ENCODE measurements at regions not wholly inside any gene's neighbourhood (a gene's known extent, or its start where the extent isn't known, plus 50 kb on each side); places are given as distances from the start of the nearest gene placed in this dataset.
"Not testable (repeated sequence)": the region's sequence is repeated elsewhere in the genome, so short reads cannot be mapped to it uniquely, and the experiment has no call there.

- no peak overlapping the region for H3K4me3 ChIP-seq (ENCODE audit: low read depth, low read length)
- H3K36me3 ChIP-seq (ENCODE audit: control insufficient read depth, insufficient read depth, low read length): no peaks in the 10 kb centered on the region
- H3K27me3 ChIP-seq (ENCODE audit: control insufficient read depth, insufficient read depth, low read length): no peaks in the 10 kb centered on the region
- 0 out of 2 replicates have a peak, but pooled peaks cover 4% of the 10 kb centered on the region for H3K4me1 ChIP-seq (ENCODE audit: control insufficient read depth, insufficient read depth, low read length)
- no peak overlapping the region for H3K9ac ChIP-seq (ENCODE audit: low read length)
- H3K9me3 ChIP-seq (ENCODE audit: control insufficient read depth, insufficient read depth, low read depth, low read length): no peaks in the 10 kb centered on the region
- H3K27ac ChIP-seq (ENCODE audit: low read depth, low read length): no peak overlapping the region
Measured at GRCh38 chr7:133165001-133165400, 83.1 kb upstream of the CHCHD3 start.

GRCh38 chr7:133165529-133165928, 83.6 kb upstream of the CHCHD3 start:
- Histone ChIP-seq H3K4me3 (ENCODE audit: low read depth, low read length) (no peak overlapping the region), H3K27ac (ENCODE audit: low read depth, low read length) (no peak overlapping the region), H3K27me3 (ENCODE audit: control insufficient read depth, insufficient read depth, low read length) (no peaks in the 10 kb centered on the region), H3K36me3 (ENCODE audit: control insufficient read depth, insufficient read depth, low read length) (no peaks in the 10 kb centered on the region), H3K9ac (ENCODE audit: low read length) (no peak overlapping the region), H3K4me1 (ENCODE audit: control insufficient read depth, insufficient read depth, low read length) (0 out of 2 replicates have a peak, but pooled peaks cover 4% of the 10 kb centered on the region), H3K9me3 (ENCODE audit: control insufficient read depth, insufficient read depth, low read depth, low read length) (no peaks in the 10 kb centered on the region)

- H3K27me3 ChIP-seq (ENCODE audit: control insufficient read depth, insufficient read depth, low read length): no peaks in the 10 kb centered on the region
- H3K9me3 ChIP-seq (ENCODE audit: control insufficient read depth, insufficient read depth, low read depth, low read length): no peaks in the 10 kb centered on the region
- H3K9ac ChIP-seq (ENCODE audit: low read length): no peak overlapping the region
- no peaks in the 10 kb centered on the region for H3K36me3 ChIP-seq (ENCODE audit: control insufficient read depth, insufficient read depth, low read length)
- no peak overlapping the region for H3K4me3 ChIP-seq (ENCODE audit: low read depth, low read length)
- 0 out of 2 replicates have a peak, but pooled peaks cover 4% of the 10 kb centered on the region for H3K4me1 ChIP-seq (ENCODE audit: control insufficient read depth, insufficient read depth, low read length)
- no peak overlapping the region for H3K27ac ChIP-seq (ENCODE audit: low read depth, low read length)
Measured at GRCh38 chr7:133167300-133167699, 85.4 kb upstream of the CHCHD3 start.

- H3K36me3 ChIP-seq (ENCODE audit: control insufficient read depth, insufficient read depth, low read length); H3K27ac ChIP-seq (ENCODE audit: low read depth, low read length); H3K9me3 ChIP-seq (ENCODE audit: control insufficient read depth, insufficient read depth, low read depth, low read length); H3K4me3 ChIP-seq (ENCODE audit: low read depth, low read length); H3K4me1 ChIP-seq (ENCODE audit: control insufficient read depth, insufficient read depth, low read length); H3K9ac ChIP-seq (ENCODE audit: low read length); H3K27me3 ChIP-seq (ENCODE audit: control insufficient read depth, insufficient read depth, low read length): not testable (repeated sequence)
Measured at GRCh38 chr7:133169167-133169822, 83.6 kb upstream of the EXOC4 start.

- H3K27ac ChIP-seq (ENCODE audit: low read depth, low read length); H3K36me3 ChIP-seq (ENCODE audit: control insufficient read depth, insufficient read depth, low read length); H3K4me1 ChIP-seq (ENCODE audit: control insufficient read depth, insufficient read depth, low read length); H3K4me3 ChIP-seq (ENCODE audit: low read depth, low read length); H3K27me3 ChIP-seq (ENCODE audit: control insufficient read depth, insufficient read depth, low read length); H3K9me3 ChIP-seq (ENCODE audit: control insufficient read depth, insufficient read depth, low read depth, low read length); H3K9ac ChIP-seq (ENCODE audit: low read length): not testable (repeated sequence)
Measured at GRCh38 chr7:133177476-133177875, 75.4 kb upstream of the EXOC4 start.

- H3K4me1 ChIP-seq (ENCODE audit: control insufficient read depth, insufficient read depth, low read length): no peaks in the 10 kb centered on the region
- no peak overlapping the region for H3K9ac ChIP-seq (ENCODE audit: low read length)
- no peaks in the 10 kb centered on the region for H3K36me3 ChIP-seq (ENCODE audit: control insufficient read depth, insufficient read depth, low read length)
- peaks cover 4% of the 10 kb centered on the region; the same call in 1 of the 2 replicates for H3K9me3 ChIP-seq (ENCODE audit: control insufficient read depth, insufficient read depth, low read depth, low read length)
- H3K4me3 ChIP-seq (ENCODE audit: low read depth, low read length): no peak overlapping the region
- H3K27ac ChIP-seq (ENCODE audit: low read depth, low read length): no peak overlapping the region
- H3K27me3 ChIP-seq (ENCODE audit: control insufficient read depth, insufficient read depth, low read length): no peaks in the 10 kb centered on the region
Measured at GRCh38 chr7:133180717-133181116, 72.2 kb upstream of the EXOC4 start.

GRCh38 chr7:133183042-133183794, 69.7 kb upstream of the EXOC4 start:
- Histone ChIP-seq H3K9ac (ENCODE audit: low read length) (no peak overlapping the region), H3K9me3 (ENCODE audit: control insufficient read depth, insufficient read depth, low read depth, low read length) (no peaks in the 10 kb centered on the region), H3K36me3 (ENCODE audit: control insufficient read depth, insufficient read depth, low read length) (no peaks in the 10 kb centered on the region), H3K27ac (ENCODE audit: low read depth, low read length) (no peak overlapping the region), H3K27me3 (ENCODE audit: control insufficient read depth, insufficient read depth, low read length) (no peaks in the 10 kb centered on the region), H3K4me1 (ENCODE audit: control insufficient read depth, insufficient read depth, low read length) (peaks cover 12% of the 10 kb centered on the region), H3K4me3 (ENCODE audit: low read depth, low read length) (no peak overlapping the region)

GRCh38 chr7:133183969-133184368, 68.9 kb upstream of the EXOC4 start:
- Histone ChIP-seq H3K9me3 (ENCODE audit: control insufficient read depth, insufficient read depth, low read depth, low read length) (no peaks in the 10 kb centered on the region), H3K27me3 (ENCODE audit: control insufficient read depth, insufficient read depth, low read length) (no peaks in the 10 kb centered on the region)

GRCh38 chr7:133185512-133185911, 67.4 kb upstream of the EXOC4 start:
- peaks cover 13% of the 10 kb centered on the region for H3K4me1 ChIP-seq (ENCODE audit: control insufficient read depth, insufficient read depth, low read length)
- no peak overlapping the region for H3K27ac ChIP-seq (ENCODE audit: low read depth, low read length)
- H3K36me3 ChIP-seq (ENCODE audit: control insufficient read depth, insufficient read depth, low read length): no peaks in the 10 kb centered on the region
- no peak overlapping the region for H3K4me3 ChIP-seq (ENCODE audit: low read depth, low read length)
- no peaks in the 10 kb centered on the region for H3K9me3 ChIP-seq (ENCODE audit: control insufficient read depth, insufficient read depth, low read depth, low read length)
- no peaks in the 10 kb centered on the region for H3K27me3 ChIP-seq (ENCODE audit: control insufficient read depth, insufficient read depth, low read length)
- no peak overlapping the region for H3K9ac ChIP-seq (ENCODE audit: low read length)

More at GRCh38 chr7:133183969-133184368, 68.9 kb upstream of the EXOC4 start:
- Histone ChIP-seq H3K9ac (ENCODE audit: low read length) (no peak overlapping the region), H3K4me1 (ENCODE audit: control insufficient read depth, insufficient read depth, low read length) (peaks cover 13% of the 10 kb centered on the region), H3K4me3 (ENCODE audit: low read depth, low read length) (no peak overlapping the region), H3K27ac (ENCODE audit: low read depth, low read length) (no peak overlapping the region), H3K36me3 (ENCODE audit: control insufficient read depth, insufficient read depth, low read length) (no peaks in the 10 kb centered on the region)

- Histone ChIP-seq H3K27me3 (ENCODE audit: control insufficient read depth, insufficient read depth, low read length) (no peaks in the 10 kb centered on the region), H3K9ac (ENCODE audit: low read length) (no peak overlapping the region), H3K27ac (ENCODE audit: low read depth, low read length) (no peak overlapping the region), H3K9me3 (ENCODE audit: control insufficient read depth, insufficient read depth, low read depth, low read length) (no peaks in the 10 kb centered on the region), H3K4me1 (ENCODE audit: control insufficient read depth, insufficient read depth, low read length) (peaks cover 13% of the 10 kb centered on the region), H3K36me3 (ENCODE audit: control insufficient read depth, insufficient read depth, low read length) (no peaks in the 10 kb centered on the region), H3K4me3 (ENCODE audit: low read depth, low read length) (no peak overlapping the region)
Measured at GRCh38 chr7:133186060-133186459, 66.8 kb upstream of the EXOC4 start.

GRCh38 chr7:133190172-133190528, 62.7 kb upstream of the EXOC4 start:
- H3K9me3 ChIP-seq (ENCODE audit: control insufficient read depth, insufficient read depth, low read depth, low read length): no peaks in the 10 kb centered on the region
- no peaks in the 10 kb centered on the region for H3K36me3 ChIP-seq (ENCODE audit: control insufficient read depth, insufficient read depth, low read length)
- H3K4me1 ChIP-seq (ENCODE audit: control insufficient read depth, insufficient read depth, low read length): peaks cover 13% of the 10 kb centered on the region
- no peak overlapping the region for H3K9ac ChIP-seq (ENCODE audit: low read length)
- H3K4me3 ChIP-seq (ENCODE audit: low read depth, low read length): no peak overlapping the region
- no peak overlapping the region for H3K27ac ChIP-seq (ENCODE audit: low read depth, low read length)
- H3K27me3 ChIP-seq (ENCODE audit: control insufficient read depth, insufficient read depth, low read length): no peaks in the 10 kb centered on the region
